Epithelial cell of esophagus (primary cell): ENCODE measurements at regions not wholly inside any gene's neighbourhood (a gene's known extent, or its start where the extent isn't known, plus 50 kb on each side); places are given as distances from the start of the nearest gene placed in this dataset.
"Not testable (repeated sequence)": the region's sequence is repeated elsewhere in the genome, so short reads cannot be mapped to it uniquely, and the experiment has no call there.

ENCODE experiments used
- DNase-seq: peaks from one replicate; pipeline ENCODE4 v3.0.0; 2010; ENCODE audit warnings: low read depth
- H3K4me3 ChIP-seq: 2 replicates; pipeline ENCODE4 v1.5.1; 2011; ENCODE audit warnings: mild to moderate bottlenecking, low read length, control low read depth
- TF ChIP-seq, protein P1 (sequence below): IDR thresholded peaks from 2 replicates; pipeline ENCODE4 v1.5.1; 2011; ENCODE audit warnings: low read depth, mild to moderate bottlenecking, low read length, control low read depth, inconsistent platforms; ENCODE audit not compliant: insufficient read depth; ENCODE audit errors: missing control alignments

GRCh38 chr3:4079339-4080195 lies 223.6 kb upstream of the SETMAR start:
- TF ChIP-seq, protein P1, sequence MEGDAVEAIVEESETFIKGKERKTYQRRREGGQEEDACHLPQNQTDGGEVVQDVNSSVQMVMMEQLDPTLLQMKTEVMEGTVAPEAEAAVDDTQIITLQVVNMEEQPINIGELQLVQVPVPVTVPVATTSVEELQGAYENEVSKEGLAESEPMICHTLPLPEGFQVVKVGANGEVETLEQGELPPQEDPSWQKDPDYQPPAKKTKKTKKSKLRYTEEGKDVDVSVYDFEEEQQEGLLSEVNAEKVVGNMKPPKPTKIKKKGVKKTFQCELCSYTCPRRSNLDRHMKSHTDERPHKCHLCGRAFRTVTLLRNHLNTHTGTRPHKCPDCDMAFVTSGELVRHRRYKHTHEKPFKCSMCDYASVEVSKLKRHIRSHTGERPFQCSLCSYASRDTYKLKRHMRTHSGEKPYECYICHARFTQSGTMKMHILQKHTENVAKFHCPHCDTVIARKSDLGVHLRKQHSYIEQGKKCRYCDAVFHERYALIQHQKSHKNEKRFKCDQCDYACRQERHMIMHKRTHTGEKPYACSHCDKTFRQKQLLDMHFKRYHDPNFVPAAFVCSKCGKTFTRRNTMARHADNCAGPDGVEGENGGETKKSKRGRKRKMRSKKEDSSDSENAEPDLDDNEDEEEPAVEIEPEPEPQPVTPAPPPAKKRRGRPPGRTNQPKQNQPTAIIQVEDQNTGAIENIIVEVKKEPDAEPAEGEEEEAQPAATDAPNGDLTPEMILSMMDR = no peak
- H3K4me3 ChIP-seq = no peak overlapping the region
- no peak for DNase-seq

DNA sequence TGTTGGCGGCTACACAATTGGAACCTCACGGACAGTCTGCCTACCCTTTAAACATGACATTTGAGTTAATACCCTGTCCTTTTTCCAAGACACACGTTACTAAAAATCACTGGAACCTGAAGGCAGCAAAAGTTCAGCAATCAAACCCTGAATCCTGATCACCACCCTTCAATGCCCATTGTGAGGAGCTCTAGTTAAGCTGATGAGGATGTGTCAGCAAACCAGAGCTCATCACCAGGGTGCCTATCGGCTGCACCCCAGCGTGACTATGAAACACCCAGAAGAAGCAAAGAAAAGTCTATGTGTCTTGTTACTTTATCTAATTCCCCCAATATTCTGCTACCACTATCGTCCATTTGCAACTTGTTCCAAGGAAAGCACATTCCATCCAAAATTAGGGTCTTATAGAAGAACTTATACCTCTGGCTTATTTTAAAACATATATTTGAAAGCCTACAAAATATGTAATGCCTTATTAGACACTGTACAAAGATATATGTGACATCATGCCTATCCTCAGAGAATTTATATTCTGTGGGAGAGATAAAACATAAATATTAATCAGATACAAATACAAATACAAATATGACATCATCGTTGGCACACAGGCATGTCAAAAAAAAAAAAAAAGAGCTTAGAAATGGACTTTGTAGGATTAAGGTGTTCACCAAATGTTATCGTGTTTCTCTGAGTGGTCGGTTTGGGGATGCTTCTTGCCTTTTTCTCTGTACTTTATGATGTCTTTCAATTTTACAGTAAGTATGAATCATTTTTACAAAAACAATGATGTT lies 219.7 kb upstream of the SETMAR start:
- H3K4me3 ChIP-seq = no peak overlapping the region
- TF ChIP-seq, protein P1 = no peak
- DNase-seq = no peak

GRCh38 chr3:4084271-4084670 lies 218.9 kb upstream of the SETMAR start:
- DNase-seq = no peak
- H3K4me3 ChIP-seq = no peak overlapping the region
- TF ChIP-seq, protein P1 = no peak

GRCh38 chr3:4086662-4087061 lies 216.5 kb upstream of the SETMAR start:
- H3K4me3 ChIP-seq, DNase-seq: not testable (repeated sequence)

DNA sequence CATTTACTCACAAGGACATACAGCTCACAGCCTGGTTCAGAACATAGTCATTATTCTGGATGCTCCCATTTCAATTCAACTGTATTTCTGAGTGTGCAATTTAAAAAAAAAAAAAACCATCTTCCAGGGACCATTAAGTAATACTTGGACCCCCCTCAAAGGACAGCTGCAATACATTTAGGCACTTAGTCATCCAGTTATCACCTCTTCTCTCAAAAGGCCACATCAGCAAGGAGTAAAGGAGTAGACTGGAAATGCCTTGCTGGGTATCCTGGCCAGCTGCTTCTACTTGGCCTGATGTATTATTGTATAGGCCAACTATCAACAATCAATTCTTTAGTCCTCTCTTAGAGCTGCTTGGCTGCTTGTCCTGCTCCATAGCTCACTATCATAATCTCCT lies 211.4 kb upstream of the SETMAR start:
- TF ChIP-seq, protein P1 = no peak
- no peak for DNase-seq
- no peak overlapping the region for H3K4me3 ChIP-seq

DNA sequence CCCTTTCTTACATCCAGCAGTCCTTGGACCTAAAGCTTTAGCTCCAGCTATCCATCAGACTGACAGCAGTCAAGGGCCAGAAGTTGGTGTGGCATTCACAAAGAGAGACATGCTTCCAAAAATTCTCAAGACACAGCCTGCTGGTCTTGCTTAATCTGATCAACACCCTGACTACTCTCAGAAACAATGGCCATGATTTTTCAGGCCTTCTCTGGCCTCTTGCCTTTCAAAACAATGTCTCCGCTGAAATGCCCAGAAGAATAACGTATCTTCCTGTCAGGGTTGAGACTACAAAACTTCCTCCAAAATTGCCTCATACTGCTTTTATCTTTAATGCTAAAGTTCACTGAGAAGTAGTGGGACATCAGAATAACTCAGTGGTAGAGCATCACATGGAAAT lies 205.4 kb upstream of the SETMAR start:
- no peak overlapping the region for H3K4me3 ChIP-seq
- no peak for DNase-seq

DNA sequence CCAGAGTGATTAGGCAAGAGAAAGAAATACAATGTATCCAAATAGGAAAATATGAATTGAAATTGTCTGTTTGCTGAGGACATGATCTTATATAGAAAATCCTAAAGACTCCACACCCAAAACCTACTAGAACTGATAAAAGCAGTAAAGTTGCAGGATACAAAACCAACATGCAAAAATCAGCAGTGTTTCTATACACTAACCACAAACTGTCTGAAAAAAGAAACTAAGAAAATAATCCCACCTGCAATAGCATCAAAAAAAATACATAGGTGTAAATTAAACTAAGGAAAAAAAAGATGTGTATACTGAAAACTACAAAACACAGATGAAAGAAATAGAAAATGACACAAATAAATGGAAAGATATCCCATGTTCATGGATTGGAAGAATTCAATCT lies 203.6 kb upstream of the SETMAR start:
- DNase-seq = no peak
- TF ChIP-seq, protein P1 = no peak
- H3K4me3 ChIP-seq = no peak overlapping the region

More for the DNA sequence above, 205.4 kb upstream of the SETMAR start:
- TF ChIP-seq, protein P1 = no peak
